Iris pigment epithelial cell (primary cell): ENCODE measurements at regions not wholly inside any gene's neighbourhood (a gene's known extent, or its start where the extent isn't known, plus 50 kb on each side); places are given as distances from the start of the nearest gene placed in this dataset.
"Not testable (repeated sequence)": the region's sequence is repeated elsewhere in the genome, so short reads cannot be mapped to it uniquely, and the experiment has no call there.

Experiments used
- DNase-seq: peaks from one replicate; pipeline ENCODE4 v3.0.0-alpha.2; 2011; ENCODE audit warnings: low read depth

GRCh38 chr5:24135536-24135935 lies 509.2 kb downstream of the CDH10 start:
- no peak for DNase-seq

DNA sequence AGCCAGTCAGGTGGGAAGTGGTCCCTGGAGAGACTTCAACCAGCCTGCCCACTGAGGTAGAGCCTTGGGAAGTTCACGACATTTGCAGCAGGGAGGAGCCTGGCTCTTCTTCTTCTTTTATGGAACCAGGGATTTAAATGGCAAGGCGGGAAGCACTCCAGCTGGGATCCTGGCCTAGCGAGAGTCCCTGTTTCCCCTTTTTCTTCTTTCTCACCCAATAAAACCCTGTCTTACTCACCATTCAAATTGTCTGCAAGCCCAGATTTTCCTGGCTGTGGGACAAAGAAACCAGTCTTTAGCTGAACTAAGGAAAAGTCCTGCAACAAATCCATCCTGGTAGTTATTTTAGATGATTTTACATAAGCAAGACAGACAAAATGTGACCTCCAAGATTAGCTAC lies 503.7 kb downstream of the CDH10 start:
- DNase-seq, result no peak

DNA sequence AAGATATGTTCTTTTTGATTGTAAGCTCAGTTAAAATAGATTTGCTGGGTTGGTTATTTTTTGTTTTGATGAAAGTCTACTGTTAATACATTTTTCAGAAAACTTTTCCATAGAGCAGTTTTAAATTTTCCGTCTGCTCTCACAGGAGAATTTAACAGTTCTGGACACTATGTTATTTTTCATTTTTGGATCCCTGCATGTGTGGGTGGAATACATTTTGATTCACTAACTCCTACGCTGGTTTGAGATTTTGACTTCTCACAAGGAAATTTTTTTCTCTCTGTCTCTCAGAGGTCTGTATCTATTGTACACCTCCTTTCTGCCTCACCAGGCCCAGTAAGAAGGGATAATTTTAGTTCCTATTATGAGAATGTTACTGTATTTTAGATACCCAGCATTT lies 502.4 kb downstream of the CDH10 start:
- no peak for DNase-seq

GRCh38 chr5:24145806-24146205 lies 499.0 kb downstream of the CDH10 start:
- DNase-seq, result no peak

- DNase-seq, result no peak
Measured at GRCh38 chr5:24161559-24161958, 483.2 kb downstream of the CDH10 start.

DNA sequence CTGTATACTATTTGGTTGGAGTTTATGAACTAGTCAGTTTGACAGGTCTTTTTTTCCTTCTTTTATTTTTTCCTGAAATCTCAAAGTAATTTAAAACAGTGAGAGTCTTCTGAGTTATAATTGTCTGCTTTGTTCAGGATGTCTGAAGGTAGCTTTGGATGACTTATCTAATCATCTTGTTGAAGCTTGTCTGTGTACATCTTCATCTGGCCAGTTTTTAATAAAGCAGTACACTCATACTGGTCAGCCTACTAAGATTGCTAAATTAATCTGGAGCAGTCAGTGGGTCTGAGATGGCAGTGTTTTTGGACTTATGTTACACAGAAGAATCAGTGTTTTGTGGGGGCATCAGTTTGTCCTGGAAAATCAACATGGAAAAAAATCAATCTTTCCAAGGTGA lies 482.4 kb downstream of the CDH10 start:
- no peak for DNase-seq

DNA sequence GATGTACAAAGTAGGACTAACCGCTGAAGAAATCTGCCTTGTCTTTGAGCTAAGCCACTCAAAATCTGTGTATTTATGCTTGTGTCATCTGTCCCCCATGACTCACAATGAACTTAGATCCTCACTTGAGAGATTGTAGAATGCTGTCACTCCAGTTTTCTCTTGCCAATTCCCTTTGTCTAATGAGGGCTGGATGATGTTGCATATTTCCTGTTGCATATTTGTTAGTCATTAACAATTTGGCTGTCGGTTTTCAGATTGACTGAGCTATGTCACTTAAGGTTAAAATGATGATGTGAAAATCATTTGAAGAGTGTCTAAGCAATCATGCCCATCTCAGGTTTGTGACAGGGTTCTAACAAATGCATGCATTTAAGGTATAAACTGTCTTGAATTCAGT lies 481.7 kb downstream of the CDH10 start:
- no peak for DNase-seq

DNA sequence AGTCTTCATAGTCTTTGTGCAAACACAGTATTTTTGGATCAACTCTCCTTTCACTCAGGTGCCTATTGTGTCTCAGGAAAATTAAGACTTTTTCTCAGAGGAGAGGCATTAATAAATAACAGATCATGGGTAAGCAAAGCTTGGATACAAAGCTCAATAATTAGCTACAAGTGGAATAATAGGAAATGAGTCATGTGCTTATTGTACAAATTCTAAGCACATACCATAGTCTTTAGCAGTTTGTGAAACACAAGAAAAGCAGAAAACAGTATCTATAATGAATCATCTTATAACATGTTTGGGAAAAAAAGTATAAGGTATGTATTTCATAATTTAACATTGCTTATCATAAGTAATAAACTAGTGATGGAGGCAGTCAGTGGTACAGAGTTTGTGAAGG lies 477.0 kb downstream of the CDH10 start:
- peak; percentile 14 for DNase-seq

GRCh38 chr5:24170026-24170425 lies 474.8 kb downstream of the CDH10 start:
- no peak for DNase-seq

DNA sequence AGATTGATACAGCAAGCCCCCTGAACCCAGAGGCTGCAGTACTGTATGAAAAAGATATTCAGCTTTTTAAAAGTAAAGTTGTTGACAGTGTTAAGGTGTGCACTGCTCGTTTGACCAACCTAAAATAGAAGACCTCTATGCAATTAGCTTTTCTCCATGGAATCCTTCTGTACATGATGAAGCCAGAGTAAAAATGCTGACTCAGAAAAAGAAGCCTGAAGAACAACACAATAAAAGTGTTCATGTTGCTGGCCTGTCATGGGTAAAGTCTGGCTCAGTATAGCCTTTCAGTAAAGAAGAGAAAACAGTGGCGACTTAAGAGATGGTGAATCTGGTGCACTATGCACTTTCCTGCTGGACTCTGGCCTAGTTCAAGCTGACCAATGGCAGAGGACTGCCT lies 473.8 kb downstream of the CDH10 start:
- DNase-seq, result not testable (repeated sequence)

DNA sequence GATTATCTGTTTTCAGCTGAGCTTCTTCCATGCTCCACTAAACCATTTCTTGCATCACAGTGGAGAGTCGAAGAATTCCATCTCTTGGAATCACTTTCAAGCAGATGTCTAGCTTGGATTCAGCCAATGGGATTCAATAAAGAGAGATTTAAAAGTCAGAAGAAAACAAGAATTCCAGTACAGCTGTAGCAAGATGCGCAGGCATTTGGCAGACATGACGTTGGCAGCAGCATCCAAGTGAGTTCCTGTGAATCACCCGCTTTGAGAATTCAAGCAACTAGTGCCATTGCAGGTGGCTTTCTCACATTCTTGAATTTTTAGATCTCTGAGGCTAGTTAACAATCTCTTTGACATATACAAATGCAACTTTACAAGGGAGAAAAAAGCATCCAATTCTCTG lies 467.0 kb downstream of the CDH10 start:
- DNase-seq, result no peak

GRCh38 chr5:24183981-24184380 lies 460.8 kb downstream of the CDH10 start:
- peak; percentile 16 for DNase-seq

- peak; percentile 10 for DNase-seq
Measured at GRCh38 chr5:24188216-24188925, 456.4 kb downstream of the CDH10 start.

- no peak for DNase-seq
Measured at GRCh38 chr5:24196789-24197188, 448.0 kb downstream of the CDH10 start.

- no peak for DNase-seq
Measured at GRCh38 chr5:24208686-24209106, 436.1 kb downstream of the CDH10 start.

- DNase-seq, result no peak
Measured at GRCh38 chr5:24215114-24215513, 429.7 kb downstream of the CDH10 start.

GRCh38 chr5:24222876-24223275 lies 421.9 kb downstream of the CDH10 start:
- DNase-seq, result peak; percentile 50

DNA sequence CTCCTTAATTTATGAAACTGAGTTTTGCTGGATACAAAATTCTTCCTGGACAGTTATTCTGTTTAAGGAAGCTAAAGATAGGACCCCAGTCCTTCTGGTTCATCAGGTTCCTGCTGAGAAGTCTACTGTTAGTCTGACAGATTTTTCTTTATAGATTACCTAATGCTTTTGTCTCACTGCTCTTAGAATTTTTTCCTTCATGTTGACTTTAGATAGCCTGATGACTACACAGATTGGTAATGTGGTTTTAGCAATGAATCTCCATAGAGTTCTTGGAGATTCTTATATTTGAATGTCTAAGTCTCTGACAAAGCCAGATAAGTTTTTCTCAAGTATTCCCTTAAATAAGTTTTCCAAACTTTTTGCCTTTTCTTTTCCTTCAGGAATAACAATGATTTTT lies 419.7 kb downstream of the CDH10 start:
- DNase-seq, result peak; percentile 35

DNA sequence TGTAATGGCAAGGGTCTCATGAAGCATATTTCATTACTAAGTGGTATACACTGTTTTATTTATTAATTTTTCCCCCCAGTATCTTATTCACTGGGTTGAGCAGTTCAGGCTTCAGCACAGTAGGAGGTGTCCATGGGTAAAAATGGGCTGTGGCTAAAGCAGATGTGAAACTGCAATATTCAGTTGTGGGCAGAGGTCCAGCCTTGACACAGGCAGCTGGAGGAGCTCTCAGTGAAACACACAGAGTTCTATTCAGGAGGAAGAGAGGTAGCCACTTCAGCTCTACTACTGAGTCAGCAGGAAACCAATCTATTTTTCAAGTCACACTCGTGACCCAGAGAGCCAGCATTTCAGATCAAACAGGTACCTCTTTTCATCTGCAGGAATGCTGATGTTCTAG lies 418.3 kb downstream of the CDH10 start:
- DNase-seq, result no peak

DNA sequence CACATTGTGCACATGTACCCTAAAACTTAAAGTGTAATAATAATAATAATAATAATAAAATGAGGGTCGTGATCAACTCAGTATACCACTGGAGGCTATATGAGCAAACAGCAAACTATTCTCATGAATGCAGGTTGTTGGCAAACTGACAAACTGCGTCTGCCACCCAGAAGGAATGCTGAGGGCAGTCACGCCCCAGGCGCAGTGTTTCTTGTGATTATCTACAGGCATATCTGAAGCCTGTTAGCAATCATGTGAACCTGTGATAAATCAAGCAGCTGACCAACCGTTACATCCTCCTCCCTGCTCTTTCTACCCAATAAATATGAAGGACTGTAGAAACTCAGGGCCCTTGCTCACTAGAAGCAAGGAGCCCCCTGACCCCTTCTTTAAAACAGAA lies 416.9 kb downstream of the CDH10 start:
- not testable (repeated sequence) for DNase-seq

GRCh38 chr5:24232041-24232440 lies 412.7 kb downstream of the CDH10 start:
- DNase-seq, result no peak

DNA sequence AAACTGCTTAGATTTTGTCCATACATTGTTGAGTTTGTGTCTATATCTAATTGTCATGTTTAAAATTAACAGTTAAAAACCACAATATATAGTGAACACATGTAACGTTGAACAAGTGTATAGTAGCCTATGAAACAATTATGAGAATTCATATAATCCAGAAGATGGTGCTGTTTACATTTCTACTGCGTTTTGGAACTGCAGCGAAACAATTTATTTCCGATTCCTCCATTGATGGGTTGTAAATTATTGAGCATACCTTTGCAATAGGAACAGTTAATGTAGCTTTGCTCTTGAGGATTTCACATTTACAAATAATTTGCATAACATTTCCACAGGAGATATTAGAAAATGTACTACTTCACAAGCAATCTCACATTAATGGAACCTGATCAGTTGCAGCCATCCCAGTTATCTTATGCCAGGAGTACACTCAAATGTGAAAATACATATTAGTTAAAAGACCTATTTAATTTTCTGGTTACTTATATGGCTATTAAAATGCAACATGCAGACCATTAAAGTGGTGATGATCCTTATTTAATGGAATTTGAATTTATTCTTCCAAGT lies 411.8 kb downstream of the CDH10 start:
- DNase-seq, result no peak

DNA sequence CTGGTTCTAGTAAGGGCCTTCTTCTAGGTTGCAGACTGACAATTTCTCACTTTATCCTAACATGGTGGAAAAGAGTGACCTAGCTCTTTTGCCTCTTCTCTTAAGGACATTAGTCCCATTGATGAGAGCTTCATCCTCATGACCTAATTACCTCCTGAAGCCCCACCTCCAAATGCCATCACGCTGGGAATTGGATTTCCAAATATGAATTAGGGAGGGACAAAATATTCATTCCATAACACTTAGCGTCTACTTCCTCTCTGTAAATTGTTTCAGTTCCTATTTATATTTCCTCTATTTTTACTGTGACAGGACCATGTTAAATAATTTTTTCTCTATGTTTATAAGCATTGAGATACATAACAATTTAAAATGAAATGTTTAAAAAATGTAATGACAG lies 408.8 kb downstream of the CDH10 start:
- DNase-seq, result no peak

- DNase-seq, result peak; percentile 6
Measured at GRCh38 chr5:24245821-24246220, 399.0 kb downstream of the CDH10 start.
